HepG2 (cell line): ENCODE measurements at regions not wholly inside any gene's neighbourhood (a gene's known extent, or its start where the extent isn't known, plus 50 kb on each side); places are given as distances from the start of the nearest gene placed in this dataset.

ENCODE experiments used
- ATAC-seq: fragments of 200-7000 bp; cut with Tn5 transposase; 3 replicates; pipeline ENCODE4 v1.9.1; 2020; ENCODE audit warnings: mild to moderate bottlenecking, moderate library complexity
- BruUV-seq: library from RNA; stranded (reverse); fragments of 400-500 nt; replicated peaks from 2 replicates; lab custom pipeline; 2021; lab: Mats Ljungman, UMichigan
- CTCF ChIA-PET: fragments of 300-600 bp; formaldehyde crosslinking; extraction: SDS; loops from one replicate; lab custom pipeline; 2021; ENCODE audit warnings: low total read pairs, inconsistent platforms, low intra/inter-chr PET ratio; lab: Yijun Ruan, JAX
- POLR2A ChIA-PET: fragments of 350-600 bp; sonication (Branson Sonifier 250); formaldehyde crosslinking; loops from one replicate; lab custom pipeline; 2020; ENCODE audit warnings: antibody characterized with exemption, inconsistent platforms; lab: Yijun Ruan, JAX
- DNase-seq: peaks from one replicate; pipeline ENCODE4 v3.0.0-alpha.2; 2015; ENCODE audit warnings: low spot score
- FAIRE-seq: peaks from 3 replicates; lab custom pipeline; 2011; peaks lifted over from hg19 to GRCh38; lab: Jason Lieb, UNC
- H2AFZ ChIP-seq: one replicate; pipeline ENCODE4 v1.6.1; 2011; ENCODE audit warnings: low read length, inconsistent platforms
- H3K27ac ChIP-seq: fragments of 300-600 bp; 3 replicates; pipeline ENCODE4 v1.8.0; 2011; ENCODE audit warnings: mixed run types, mild to moderate bottlenecking, mixed read lengths, low read length, inconsistent platforms; ENCODE audit not compliant: insufficient read depth; ENCODE audit errors: extremely low read length
- H3K27me3 ChIP-seq, 2 experiments: fragments of 200-600 bp in 1 of 2; 2 replicates in 1 of 2; 3 replicates in 1 of 2; pipeline versions ENCODE4 v1.6.0 to v1.8.0; 2011; ENCODE audit warnings: low read length in 2 of 2, mild to moderate bottlenecking in 2 of 2, moderate library complexity in 2 of 2, inconsistent platforms in 1 of 2; ENCODE audit not compliant: insufficient read depth in 2 of 2, control insufficient read depth in 1 of 2
- H3K36me3 ChIP-seq, 2 experiments: fragments of 200-600 bp in 1 of 2; replicated peaks in 1 of 2; 2 replicates in 1 of 2; 3 replicates in 1 of 2; pipeline versions ENCODE4 v1.5.1 to v1.8.0; 2011; ENCODE audit warnings: low read length in 2 of 2, inconsistent platforms in 1 of 2; ENCODE audit not compliant: insufficient read depth in 2 of 2, control insufficient read depth in 1 of 2
- H3K4me1 ChIP-seq: 2 replicates; pipeline ENCODE4 v1.5.1; 2012; ENCODE audit warnings: low read length, inconsistent platforms; ENCODE audit not compliant: insufficient read depth
- H3K4me2 ChIP-seq: 2 replicates; pipeline ENCODE4 v1.6.0; 2011; ENCODE audit warnings: low read depth, low read length, inconsistent platforms
- H3K4me3 ChIP-seq, 3 experiments: fragments of 200-600 bp in 1 of 3; sonication (generic), shearing (Covaris generic) in 1 of 3; replicated peaks in 1 of 3; 2 replicates each; pipeline ENCODE4 v1.5.1; 2011 to 2016; ENCODE audit warnings: low read length in 3 of 3, inconsistent platforms in 2 of 3, low read depth in 2 of 3, mild to moderate bottlenecking in 2 of 3, control low read depth in 1 of 3, mixed read lengths in 1 of 3; ENCODE audit not compliant: insufficient read depth in 1 of 3
- H3K79me2 ChIP-seq: one replicate; pipeline ENCODE4 v1.6.1; 2011; ENCODE audit warnings: low read length, inconsistent platforms; ENCODE audit not compliant: insufficient read depth
- H3K9ac ChIP-seq: 2 replicates; pipeline ENCODE4 v1.6.0; 2011; ENCODE audit warnings: mild to moderate bottlenecking, low read depth, low read length, inconsistent platforms; ENCODE audit not compliant: insufficient read depth
- H3K9me3 ChIP-seq: 2 replicates; pipeline ENCODE4 v1.5.1; 2012; ENCODE audit warnings: mild to moderate bottlenecking, low read length
- H4K20me1 ChIP-seq: 2 replicates; pipeline ENCODE4 v1.6.0; 2011; ENCODE audit warnings: inconsistent platforms, mild to moderate bottlenecking, low read length, moderate library complexity; ENCODE audit not compliant: insufficient read depth
- FIP1L1 ChIP-seq: fragments of 200-400 bp; formaldehyde crosslinking; IDR thresholded peaks from 2 replicates; pipeline ENCODE4 v1.6.1; 2018; ENCODE audit warnings: low read depth, mild to moderate bottlenecking, low read length, moderate library complexity, borderline replicate concordance; ENCODE audit not compliant: insufficient read depth
- HDAC1 ChIP-seq: sonication (generic); formaldehyde crosslinking; IDR thresholded peaks from 2 replicates; pipeline ENCODE4 v1.5.1; 2020; ENCODE audit warnings: mild to moderate bottlenecking, missing genetic modification reagents
- MED1 ChIP-seq: sonication (generic); formaldehyde crosslinking; IDR thresholded peaks from 2 replicates; pipeline ENCODE4 v1.4.0; 2020; ENCODE audit warnings: missing genetic modification reagents
- MYNN ChIP-seq: sonication (generic); formaldehyde crosslinking; IDR thresholded peaks from 2 replicates; pipeline ENCODE4 v1.4.0; 2020; ENCODE audit warnings: mild to moderate bottlenecking, low read depth, missing genetic modification reagents
- NFYC ChIP-seq: IDR thresholded peaks from 2 replicates; pipeline ENCODE4 v1.6.1; 2016; ENCODE audit warnings: missing genetic modification reagents, missing compliant biosample characterization
- NRL ChIP-seq: sonication (generic); formaldehyde crosslinking; IDR thresholded peaks from 2 replicates; pipeline ENCODE4 v1.5.0; 2020; ENCODE audit warnings: missing genetic modification reagents, mild to moderate bottlenecking, moderate library complexity, borderline replicate concordance
- PAWR ChIP-seq: sonication (generic); formaldehyde crosslinking; IDR thresholded peaks from 2 replicates; pipeline ENCODE4 v1.4.0; 2020; ENCODE audit warnings: missing genetic modification reagents, mild to moderate bottlenecking, borderline replicate concordance
- PLRG1 ChIP-seq: fragments of 450-650 bp; conservative IDR thresholded peaks from 2 replicates; pipeline ENCODE4 v1.6.1; 2016
- RORA ChIP-seq: sonication (generic); formaldehyde crosslinking; IDR thresholded peaks from 2 replicates; pipeline ENCODE4 v1.5.0; 2020; ENCODE audit warnings: mild to moderate bottlenecking, missing genetic modification reagents, moderate library complexity
- ZFP37 ChIP-seq: sonication (generic); formaldehyde crosslinking; IDR thresholded peaks from 2 replicates; pipeline ENCODE4 v1.4.0; 2020; ENCODE audit warnings: missing genetic modification reagents, borderline replicate concordance
- ZNF275 ChIP-seq: sonication (generic); formaldehyde crosslinking; IDR thresholded peaks from 2 replicates; pipeline ENCODE4 v1.8.0; 2022; ENCODE audit warnings: missing genetic modification reagents, mild to moderate bottlenecking, inconsistent platforms, borderline replicate concordance
- ZNF354B ChIP-seq: sonication (generic); formaldehyde crosslinking; IDR thresholded peaks from 2 replicates; pipeline ENCODE4 v1.8.0; 2022; ENCODE audit warnings: mild to moderate bottlenecking, missing genetic modification reagents
- ZNF652 ChIP-seq: IDR thresholded peaks from 2 replicates; pipeline ENCODE4 v1.6.1; 2016; ENCODE audit warnings: low read depth, borderline replicate concordance
- ZNF747 ChIP-seq: sonication (generic); formaldehyde crosslinking; IDR thresholded peaks from 2 replicates; pipeline ENCODE4 v1.8.1; 2023; ENCODE audit warnings: missing genetic modification reagents, mild to moderate bottlenecking, borderline replicate concordance
- ZNF883 ChIP-seq: sonication (generic); formaldehyde crosslinking; IDR thresholded peaks from 2 replicates; pipeline ENCODE4 v1.5.1; 2020; ENCODE audit warnings: mild to moderate bottlenecking, missing genetic modification reagents; ENCODE audit errors: not compliant biosample characterization
- WGBS: methylation state at CpG from one replicate; pipeline ENCODE4 v1.1.6; 2017; ENCODE audit warnings: low lambda C conversion rate; 5-methylcytosine and 5-hydroxymethylcytosine counted together
- in situ Hi-C: cut with HindIII; loops from 2 replicates; pipeline ENCODE4 v1.10.0; 2017; ENCODE audit warnings: low pct_unique_long_range_greater_than_20kb; ENCODE audit not compliant: extremely low pct_ligation_motif_present
- intact Hi-C: fragments of 100-400 bp; cut with micrococcal nuclease; formaldehyde crosslinking; loops from one replicate; pipeline ENCODE4 v1.10.0; 2022; ENCODE audit not compliant: unreplicated experiment
- TF ChIP-seq, protein P1 (sequence below): sonication (generic); formaldehyde crosslinking; IDR thresholded peaks from 2 replicates; pipeline ENCODE4 v1.8.1; 2023; ENCODE audit warnings: mild to moderate bottlenecking, missing genetic modification reagents
- TF ChIP-seq, protein P2 (sequence below): sonication (generic); formaldehyde crosslinking; IDR thresholded peaks from 2 replicates; pipeline ENCODE4 v1.4.0; 2020; ENCODE audit warnings: missing genetic modification reagents

- no peak for TF ChIP-seq PAWR (CRISPR knock-in tag)
- no peak for TF ChIP-seq RORA (CRISPR knock-in tag)
- TF ChIP-seq, protein P1, sequence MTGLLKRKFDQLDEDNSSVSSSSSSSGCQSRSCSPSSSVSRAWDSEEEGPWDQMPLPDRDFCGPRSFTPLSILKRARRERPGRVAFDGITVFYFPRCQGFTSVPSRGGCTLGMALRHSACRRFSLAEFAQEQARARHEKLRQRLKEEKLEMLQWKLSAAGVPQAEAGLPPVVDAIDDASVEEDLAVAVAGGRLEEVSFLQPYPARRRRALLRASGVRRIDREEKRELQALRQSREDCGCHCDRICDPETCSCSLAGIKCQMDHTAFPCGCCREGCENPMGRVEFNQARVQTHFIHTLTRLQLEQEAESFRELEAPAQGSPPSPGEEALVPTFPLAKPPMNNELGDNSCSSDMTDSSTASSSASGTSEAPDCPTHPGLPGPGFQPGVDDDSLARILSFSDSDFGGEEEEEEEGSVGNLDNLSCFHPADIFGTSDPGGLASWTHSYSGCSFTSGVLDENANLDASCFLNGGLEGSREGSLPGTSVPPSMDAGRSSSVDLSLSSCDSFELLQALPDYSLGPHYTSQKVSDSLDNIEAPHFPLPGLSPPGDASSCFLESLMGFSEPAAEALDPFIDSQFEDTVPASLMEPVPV (CRISPR knock-in tag): no peak
- TF ChIP-seq MYNN (CRISPR knock-in tag): no peak
- no peak for TF ChIP-seq ZNF747 (CRISPR knock-in tag)
- TF ChIP-seq ZNF275 (CRISPR knock-in tag): no peak
- TF ChIP-seq MED1: no peak
- TF ChIP-seq FIP1L1: no peak
- no peak for TF ChIP-seq ZNF652
Measured at GRCh38 chr18:49652881-49653724, 91.2 kb downstream of the LIPG start (continued).

- Histone ChIP-seq H3K4me3 (no peak overlapping the region), H3K27me3 (peaks cover 1 to 10% of the 10 kb centered on the region in 2 experiments; a peak in 3 of 5 replicates), H3K79me2 (no peaks in the 10 kb centered on the region), H3K27ac (no peak overlapping the region), H3K9me3 (no peaks in the 10 kb centered on the region), H3K9ac (no peak overlapping the region), H2AFZ (no peak overlapping the region), H4K20me1 (no peaks in the 10 kb centered on the region), H3K4me1 (peaks cover 31% of the 10 kb centered on the region), H3K4me2 (no peak overlapping the region), H3K36me3 (no peaks in the 10 kb centered on the region)
- CTCF ChIA-PET: no interaction called here
- no peak for FAIRE-seq
- peak; percentile 47; the same call in 2 of the 3 replicates for ATAC-seq
- 7% methylated on average over 4 of the region's 6 CpGs for WGBS
- POLR2A ChIA-PET: interaction anchor here (0.8 kb wide), 1 partner anchor 10 kb away, joined by 3 read pairs; no protein-coding TSS in a partner anchor
- intact Hi-C loops (no loop called here), in situ Hi-C loops (no loop called here)
- DNase-seq: no peak
- no TSS peak for BruUV-seq
- TF ChIP-seq ZNF354B (CRISPR knock-in tag): no peak
- no peak for TF ChIP-seq NRL (CRISPR knock-in tag)
- no peak for TF ChIP-seq HDAC1 (CRISPR knock-in tag)
- no peak for TF ChIP-seq ZFP37
- TF ChIP-seq NFYC (CRISPR knock-in tag): no peak
- TF ChIP-seq ZNF883: no peak
- TF ChIP-seq, protein P2, sequence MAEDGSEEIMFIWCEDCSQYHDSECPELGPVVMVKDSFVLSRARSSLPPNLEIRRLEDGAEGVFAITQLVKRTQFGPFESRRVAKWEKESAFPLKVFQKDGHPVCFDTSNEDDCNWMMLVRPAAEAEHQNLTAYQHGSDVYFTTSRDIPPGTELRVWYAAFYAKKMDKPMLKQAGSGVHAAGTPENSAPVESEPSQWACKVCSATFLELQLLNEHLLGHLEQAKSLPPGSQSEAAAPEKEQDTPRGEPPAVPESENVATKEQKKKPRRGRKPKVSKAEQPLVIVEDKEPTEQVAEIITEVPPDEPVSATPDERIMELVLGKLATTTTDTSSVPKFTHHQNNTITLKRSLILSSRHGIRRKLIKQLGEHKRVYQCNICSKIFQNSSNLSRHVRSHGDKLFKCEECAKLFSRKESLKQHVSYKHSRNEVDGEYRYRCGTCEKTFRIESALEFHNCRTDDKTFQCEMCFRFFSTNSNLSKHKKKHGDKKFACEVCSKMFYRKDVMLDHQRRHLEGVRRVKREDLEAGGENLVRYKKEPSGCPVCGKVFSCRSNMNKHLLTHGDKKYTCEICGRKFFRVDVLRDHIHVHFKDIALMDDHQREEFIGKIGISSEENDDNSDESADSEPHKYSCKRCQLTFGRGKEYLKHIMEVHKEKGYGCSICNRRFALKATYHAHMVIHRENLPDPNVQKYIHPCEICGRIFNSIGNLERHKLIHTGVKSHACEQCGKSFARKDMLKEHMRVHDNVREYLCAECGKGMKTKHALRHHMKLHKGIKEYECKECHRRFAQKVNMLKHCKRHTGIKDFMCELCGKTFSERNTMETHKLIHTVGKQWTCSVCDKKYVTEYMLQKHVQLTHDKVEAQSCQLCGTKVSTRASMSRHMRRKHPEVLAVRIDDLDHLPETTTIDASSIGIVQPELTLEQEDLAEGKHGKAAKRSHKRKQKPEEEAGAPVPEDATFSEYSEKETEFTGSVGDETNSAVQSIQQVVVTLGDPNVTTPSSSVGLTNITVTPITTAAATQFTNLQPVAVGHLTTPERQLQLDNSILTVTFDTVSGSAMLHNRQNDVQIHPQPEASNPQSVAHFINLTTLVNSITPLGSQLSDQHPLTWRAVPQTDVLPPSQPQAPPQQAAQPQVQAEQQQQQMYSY: no peak
- TF ChIP-seq PLRG1: no peak
Measured at GRCh38 chr18:49651033-49651432, 89.2 kb downstream of the LIPG start.
